A549 (cell line): ENCODE measurements at regions not wholly inside any gene's neighbourhood (a gene's known extent, or its start where the extent isn't known, plus 50 kb on each side); places are given as distances from the start of the nearest gene placed in this dataset.

ENCODE experiments used
- ATAC-seq, 2 experiments: fragments of 200-7000 bp in 1 of 2; fragments of >200 bp in 1 of 2; cut with Nextera tagmentation in 1 of 2; cut with Tn5 transposase in 1 of 2; 3 replicates each; pipeline versions ENCODE4 v1.8.0 to v1.9.1; 2018 to 2020; ENCODE audit warnings: mild to moderate bottlenecking in 1 of 2, moderate library complexity in 1 of 2
- CTCF ChIA-PET: fragments of 300-600 bp; sonication (Branson Sonifier 250); formaldehyde crosslinking; extraction: SDS; loops from one replicate; lab custom pipeline; 2021; ENCODE audit warnings: antibody characterized with exemption, inconsistent platforms; lab: Yijun Ruan, JAX
- POLR2A ChIA-PET: fragments of 350-600 bp; formaldehyde crosslinking; extraction: SDS; loops from one replicate; lab custom pipeline; 2021; ENCODE audit warnings: antibody characterized with exemption, inconsistent platforms; lab: Yijun Ruan, JAX
- DNase-seq, 2 experiments: peaks; one replicate each; pipeline versions ENCODE4 v3.0.0 to v3.0.0-alpha.2; 2011 to 2016; ENCODE audit warnings: low read depth in 1 of 2, low spot score in 1 of 2
- FAIRE-seq: peaks from 2 replicates; lab custom pipeline; 2011; peaks lifted over from hg19 to GRCh38; lab: Jason Lieb, UNC
- H3K27ac ChIP-seq, 2 experiments: fragments of >200 bp; sonication (Bioruptor Twin); formaldehyde crosslinking; 3 replicates each; pipeline ENCODE4 v1.5.1; 2016 to 2017
- H3K4me1 ChIP-seq: fragments of >200 bp; sonication (Bioruptor Twin); formaldehyde crosslinking; 3 replicates; pipeline ENCODE4 v1.6.1; 2016
- H3K4me2 ChIP-seq: fragments of >200 bp; sonication (Bioruptor Twin); formaldehyde crosslinking; 3 replicates; pipeline ENCODE4 v1.6.1; 2016
- H3K4me3 ChIP-seq: fragments of >200 bp; sonication (Bioruptor Twin); formaldehyde crosslinking; 3 replicates; pipeline ENCODE4 v1.5.1; 2016
- H3K9me3 ChIP-seq: fragments of >200 bp; sonication (Bioruptor Twin); formaldehyde crosslinking; 3 replicates; pipeline ENCODE4 v1.6.1; 2016
- ATOH8 ChIP-seq: fragments of 250-450 bp; sonication (Bioruptor Pico); IDR thresholded peaks from 2 replicates; pipeline ENCODE4 v1.5.0; 2020; ENCODE audit warnings: low read depth, mild to moderate bottlenecking, moderate library complexity
- CBX8 ChIP-seq: fragments of 200-600 bp; sonication (generic); IDR thresholded peaks from 2 replicates; pipeline ENCODE4 v1.6.1; 2016
- ESRRA ChIP-seq: fragments of 150-350 bp; IDR thresholded peaks from 2 replicates; pipeline ENCODE4 v1.6.1; 2014; ENCODE audit warnings: mild to moderate bottlenecking, low read length, borderline replicate concordance
- FOSL2 ChIP-seq, 2 experiments: fragments of 450-650 bp in 1 of 2; fragments of >200 bp in 1 of 2; sonication (Bioruptor Twin) in 1 of 2; formaldehyde crosslinking; IDR thresholded peaks; 2 replicates each; pipeline versions ENCODE4 v1.5.0 to v1.6.1; 2016 to 2020; ENCODE audit warnings: mild to moderate bottlenecking in 1 of 2, moderate library complexity in 1 of 2
- FOXS1 ChIP-seq: fragments of 250-450 bp; sonication (Bioruptor Pico); IDR thresholded peaks from 2 replicates; pipeline ENCODE4 v1.5.0; 2020; ENCODE audit warnings: mild to moderate bottlenecking, moderate library complexity
- HDAC2 ChIP-seq: fragments of 200-600 bp; sonication (generic); IDR thresholded peaks from 2 replicates; pipeline ENCODE4 v1.6.1; 2016
- HEYL ChIP-seq: fragments of 250-450 bp; sonication (Bioruptor Pico); IDR thresholded peaks from 2 replicates; pipeline ENCODE4 v1.8.0; 2021; ENCODE audit warnings: mild to moderate bottlenecking, moderate library complexity
- HOXA7 ChIP-seq: fragments of 250-450 bp; sonication (Bioruptor Pico); IDR thresholded peaks from 2 replicates; pipeline ENCODE4 v1.5.0; 2020; ENCODE audit warnings: mild to moderate bottlenecking, moderate library complexity
- JUN ChIP-seq, 2 experiments: fragments of >200 bp; sonication (Bioruptor Twin); formaldehyde crosslinking; IDR thresholded peaks; 2 replicates in 1 of 2; 3 replicates in 1 of 2; pipeline ENCODE4 v1.6.1; 2016 to 2017
- MAFK ChIP-seq: fragments of 450-650 bp; IDR thresholded peaks from 2 replicates; pipeline ENCODE4 v1.6.1; 2014; ENCODE audit not compliant: partially characterized antibody
- MAZ ChIP-seq: fragments of 150-350 bp; IDR thresholded peaks from 2 replicates; pipeline ENCODE4 v1.6.1; 2014; ENCODE audit warnings: antibody characterized with exemption, low read depth, low read length, borderline replicate concordance
- PHF8 ChIP-seq: fragments of 200-600 bp; sonication (generic); IDR thresholded peaks from 2 replicates; pipeline ENCODE4 v1.6.1; 2016; ENCODE audit warnings: low read depth, mild to moderate bottlenecking, antibody characterized with exemption, moderate library complexity, borderline replicate concordance
- RCOR1 ChIP-seq: fragments of 150-350 bp; IDR thresholded peaks from 2 replicates; pipeline ENCODE4 v1.6.1; 2014; ENCODE audit warnings: antibody characterized with exemption, low read length, low read depth
- RNF2 ChIP-seq: fragments of 200-600 bp; sonication (generic); IDR thresholded peaks from 2 replicates; pipeline ENCODE4 v1.6.1; 2016; ENCODE audit warnings: low read depth, mild to moderate bottlenecking, antibody characterized with exemption, moderate library complexity, borderline replicate concordance
- SMC3 ChIP-seq: fragments of >200 bp; sonication (Bioruptor Twin); formaldehyde crosslinking; IDR thresholded peaks from 3 replicates; pipeline ENCODE4 v1.6.1; 2018; ENCODE audit warnings: inconsistent platforms
- SREBF2 ChIP-seq: fragments of 450-650 bp; IDR thresholded peaks from 2 replicates; pipeline ENCODE4 v1.6.1; 2014; ENCODE audit warnings: mild to moderate bottlenecking, moderate library complexity
- ZFP36 ChIP-seq: fragments of 450-650 bp; IDR thresholded peaks from 2 replicates; pipeline ENCODE4 v1.6.1; 2014; ENCODE audit warnings: borderline replicate concordance; ENCODE audit not compliant: partially characterized antibody
- WGBS: methylation state at CpG from one replicate; pipeline ENCODE4 v1.1.6; 2017; ENCODE audit errors: missing lambda C conversion rate; 5-methylcytosine and 5-hydroxymethylcytosine counted together
- TF ChIP-seq, protein P1 (sequence below): fragments of >200 bp; sonication (Bioruptor Twin); formaldehyde crosslinking; IDR thresholded peaks from 3 replicates; pipeline ENCODE4 v1.6.1; 2016
- TF ChIP-seq, protein P2 (sequence below): fragments of 450-650 bp; IDR thresholded peaks from 2 replicates; pipeline ENCODE4 v1.6.1; 2014; ENCODE audit warnings: antibody characterized with exemption
- TF ChIP-seq, protein P3 (sequence below): IDR thresholded peaks from 2 replicates; pipeline ENCODE4 v1.6.1; 2012
- TF ChIP-seq, protein P4 (sequence below): fragments of 200-600 bp; sonication (generic); IDR thresholded peaks from 2 replicates; pipeline ENCODE4 v1.6.1; 2016; ENCODE audit warnings: antibody characterized with exemption, mild to moderate bottlenecking, moderate library complexity

DNA sequence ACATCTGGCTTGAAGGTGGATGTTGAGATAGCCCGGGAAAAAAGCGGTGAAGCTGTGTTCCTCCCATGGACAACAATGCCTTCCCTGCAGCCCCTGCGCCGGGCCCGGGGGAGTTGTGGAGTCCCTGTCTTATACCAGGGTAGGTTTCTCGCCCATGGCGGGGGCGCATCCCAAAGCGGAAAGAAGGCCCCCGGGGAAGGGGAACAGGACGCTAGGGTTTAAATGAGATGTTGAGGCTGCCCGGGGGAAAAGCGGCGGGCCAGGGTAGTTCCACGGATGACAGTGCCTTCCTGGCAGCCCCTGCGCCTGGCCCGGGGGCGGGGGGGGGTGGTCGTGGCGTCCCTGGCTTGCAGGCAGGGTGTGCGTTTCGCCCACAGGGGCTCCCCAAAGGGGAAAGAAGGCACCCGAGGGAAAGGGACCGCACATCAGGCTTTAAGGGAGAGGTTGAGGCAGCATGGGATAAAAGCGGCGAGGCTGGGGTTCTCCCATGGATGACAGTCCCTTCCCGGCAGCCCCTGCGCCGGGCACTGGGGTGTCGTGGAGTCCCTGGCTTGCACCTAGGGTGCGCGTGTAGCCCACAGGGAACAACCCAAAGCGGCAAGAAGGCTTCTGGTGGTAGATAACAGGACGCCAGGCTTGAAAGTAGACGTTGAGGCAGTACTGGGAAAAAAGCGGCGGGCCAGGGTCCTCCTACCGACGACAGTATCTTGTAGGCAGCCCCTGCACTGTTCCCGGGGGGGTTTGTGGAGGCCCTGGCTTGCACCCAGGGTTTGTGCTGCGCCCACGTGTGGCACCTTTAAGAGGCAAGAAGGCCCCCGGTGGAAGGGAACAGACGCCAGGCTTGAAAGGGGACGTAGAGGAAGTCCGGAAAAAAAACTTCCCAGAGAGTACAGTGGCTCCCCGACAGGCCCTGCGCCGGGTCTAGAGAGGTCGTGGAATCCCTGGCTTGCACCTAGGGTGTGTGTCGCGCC, 160.8 kb upstream of the ALG10B start:
- TF ChIP-seq SMC3: no peak
- TF ChIP-seq HEYL (CRISPR knock-in tag): no peak
- TF ChIP-seq HDAC2: no peak
- no peak for TF ChIP-seq RNF2
- TF ChIP-seq, protein P1, sequence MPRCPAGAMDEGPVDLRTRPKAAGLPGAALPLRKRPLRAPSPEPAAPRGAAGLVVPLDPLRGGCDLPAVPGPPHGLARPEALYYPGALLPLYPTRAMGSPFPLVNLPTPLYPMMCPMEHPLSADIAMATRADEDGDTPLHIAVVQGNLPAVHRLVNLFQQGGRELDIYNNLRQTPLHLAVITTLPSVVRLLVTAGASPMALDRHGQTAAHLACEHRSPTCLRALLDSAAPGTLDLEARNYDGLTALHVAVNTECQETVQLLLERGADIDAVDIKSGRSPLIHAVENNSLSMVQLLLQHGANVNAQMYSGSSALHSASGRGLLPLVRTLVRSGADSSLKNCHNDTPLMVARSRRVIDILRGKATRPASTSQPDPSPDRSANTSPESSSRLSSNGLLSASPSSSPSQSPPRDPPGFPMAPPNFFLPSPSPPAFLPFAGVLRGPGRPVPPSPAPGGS: no peak
- TF ChIP-seq FOSL2 (IDR thresholded peaks at IDR 0.05): no peak
- no peak for TF ChIP-seq FOSL2 (CRISPR knock-in tag; IDR thresholded peaks at IDR 0.05)
- TF ChIP-seq FOXS1 (CRISPR knock-in tag): no peak
- TF ChIP-seq, protein P2, sequence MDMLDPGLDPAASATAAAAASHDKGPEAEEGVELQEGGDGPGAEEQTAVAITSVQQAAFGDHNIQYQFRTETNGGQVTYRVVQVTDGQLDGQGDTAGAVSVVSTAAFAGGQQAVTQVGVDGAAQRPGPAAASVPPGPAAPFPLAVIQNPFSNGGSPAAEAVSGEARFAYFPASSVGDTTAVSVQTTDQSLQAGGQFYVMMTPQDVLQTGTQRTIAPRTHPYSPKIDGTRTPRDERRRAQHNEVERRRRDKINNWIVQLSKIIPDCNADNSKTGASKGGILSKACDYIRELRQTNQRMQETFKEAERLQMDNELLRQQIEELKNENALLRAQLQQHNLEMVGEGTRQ: no peak
- H3K4me1 ChIP-seq: no peaks in the 10 kb centered on the region
- H3K4me2 ChIP-seq: peak overlapping the region; percentile 42
- ChIA-PET POLR2A (no interaction called here), CTCF (no interaction called here)
- FAIRE-seq: no peak
- no peak for DNase-seq
- peak overlapping the region in 1 of 2 experiments; percentile 64; a peak in 2 of 6 replicates for H3K27ac ChIP-seq
- 33% methylated on average over 44 of the region's 52 CpGs for WGBS
- ATAC-seq: peak in 1 of 2 experiments; percentile 26; a peak in 3 of 6 replicates
- no peak overlapping the region for H3K4me3 ChIP-seq
- no peaks in the 10 kb centered on the region for H3K9me3 ChIP-seq

- POLR2A ChIA-PET: no interaction called here
- H3K4me1 ChIP-seq: no peaks in the 10 kb centered on the region
- CTCF ChIA-PET: no interaction called here
- H3K9me3 ChIP-seq: no peaks in the 10 kb centered on the region
- no peak for TF ChIP-seq ATOH8 (CRISPR knock-in tag)
- no peak for TF ChIP-seq HOXA7 (CRISPR knock-in tag)
- TF ChIP-seq RCOR1: no peak
- no peak for TF ChIP-seq SREBF2
- TF ChIP-seq ESRRA: no peak
- no peak for TF ChIP-seq ZFP36
- no peak for TF ChIP-seq JUN (IDR thresholded peaks at IDR 0.05)
- TF ChIP-seq CBX8: no peak
- TF ChIP-seq MAZ: no peak
- TF ChIP-seq, protein P3, sequence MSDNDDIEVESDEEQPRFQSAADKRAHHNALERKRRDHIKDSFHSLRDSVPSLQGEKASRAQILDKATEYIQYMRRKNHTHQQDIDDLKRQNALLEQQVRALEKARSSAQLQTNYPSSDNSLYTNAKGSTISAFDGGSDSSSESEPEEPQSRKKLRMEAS: no peak
- TF ChIP-seq, protein P4, sequence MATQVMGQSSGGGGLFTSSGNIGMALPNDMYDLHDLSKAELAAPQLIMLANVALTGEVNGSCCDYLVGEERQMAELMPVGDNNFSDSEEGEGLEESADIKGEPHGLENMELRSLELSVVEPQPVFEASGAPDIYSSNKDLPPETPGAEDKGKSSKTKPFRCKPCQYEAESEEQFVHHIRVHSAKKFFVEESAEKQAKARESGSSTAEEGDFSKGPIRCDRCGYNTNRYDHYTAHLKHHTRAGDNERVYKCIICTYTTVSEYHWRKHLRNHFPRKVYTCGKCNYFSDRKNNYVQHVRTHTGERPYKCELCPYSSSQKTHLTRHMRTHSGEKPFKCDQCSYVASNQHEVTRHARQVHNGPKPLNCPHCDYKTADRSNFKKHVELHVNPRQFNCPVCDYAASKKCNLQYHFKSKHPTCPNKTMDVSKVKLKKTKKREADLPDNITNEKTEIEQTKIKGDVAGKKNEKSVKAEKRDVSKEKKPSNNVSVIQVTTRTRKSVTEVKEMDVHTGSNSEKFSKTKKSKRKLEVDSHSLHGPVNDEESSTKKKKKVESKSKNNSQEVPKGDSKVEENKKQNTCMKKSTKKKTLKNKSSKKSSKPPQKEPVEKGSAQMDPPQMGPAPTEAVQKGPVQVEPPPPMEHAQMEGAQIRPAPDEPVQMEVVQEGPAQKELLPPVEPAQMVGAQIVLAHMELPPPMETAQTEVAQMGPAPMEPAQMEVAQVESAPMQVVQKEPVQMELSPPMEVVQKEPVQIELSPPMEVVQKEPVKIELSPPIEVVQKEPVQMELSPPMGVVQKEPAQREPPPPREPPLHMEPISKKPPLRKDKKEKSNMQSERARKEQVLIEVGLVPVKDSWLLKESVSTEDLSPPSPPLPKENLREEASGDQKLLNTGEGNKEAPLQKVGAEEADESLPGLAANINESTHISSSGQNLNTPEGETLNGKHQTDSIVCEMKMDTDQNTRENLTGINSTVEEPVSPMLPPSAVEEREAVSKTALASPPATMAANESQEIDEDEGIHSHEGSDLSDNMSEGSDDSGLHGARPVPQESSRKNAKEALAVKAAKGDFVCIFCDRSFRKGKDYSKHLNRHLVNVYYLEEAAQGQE: no peak
- TF ChIP-seq PHF8: no peak
- TF ChIP-seq MAFK: no peak
- peak overlapping the region; percentile 42 for H3K4me2 ChIP-seq
- H3K4me3 ChIP-seq: no peak overlapping the region
- 45% methylated on average over 36 of the region's 39 CpGs for WGBS
- H3K27ac ChIP-seq: peak overlapping the region in 1 of 2 experiments; percentile 64; a peak in 2 of 6 replicates
- no peak for FAIRE-seq
- ATAC-seq: no peak; a peak in 1 of 6 replicates
- DNase-seq: no peak
These were observed 159.9 kb upstream of the ALG10B start for GRCh38 chr12:38156497-38157245.
